HL-60 (cell line): ENCODE measurements at regions not wholly inside any gene's neighbourhood (a gene's known extent, or its start where the extent isn't known, plus 50 kb on each side); places are given as distances from the start of the nearest gene placed in this dataset.

Source experiments
- DNase-seq, 2 experiments: peaks; one replicate each; pipeline ENCODE4 v3.0.0-alpha.2; 2010 to 2020; ENCODE audit warnings: low read depth in 1 of 2, low spot score in 1 of 2
- H3K27ac ChIP-seq: fragments of 250-450 bp; sonication (Bioruptor Pico); replicated peaks from 2 replicates; pipeline ENCODE4 v1.5.1; 2020; ENCODE audit warnings: mild to moderate bottlenecking, moderate library complexity
- H3K27me3 ChIP-seq: fragments of 250-450 bp; sonication (Bioruptor Pico); 2 replicates; pipeline ENCODE4 v1.5.1; 2021; ENCODE audit warnings: mild to moderate bottlenecking, moderate library complexity; ENCODE audit not compliant: insufficient read depth, poor library complexity, severe bottlenecking
- H3K4me3 ChIP-seq: replicated peaks from 2 replicates; pipeline ENCODE4 v1.5.1; 2011; ENCODE audit warnings: mild to moderate bottlenecking, control low read depth, low read length; ENCODE audit not compliant: insufficient read depth
- GABPA ChIP-seq: IDR thresholded peaks from 2 replicates; pipeline ENCODE4 v1.6.1; 2012; ENCODE audit warnings: low read depth
- POLR2AphosphoS5 ChIP-seq: IDR thresholded peaks from 2 replicates; pipeline ENCODE4 v1.6.1; 2012; ENCODE audit warnings: low read depth
- SPI1 ChIP-seq: IDR thresholded peaks from 2 replicates; pipeline ENCODE4 v1.6.1; 2012; ENCODE audit warnings: low read depth, mild to moderate bottlenecking, borderline replicate concordance
- TF ChIP-seq, protein P1 (sequence below): IDR thresholded peaks from 2 replicates; pipeline ENCODE4 v1.6.1; 2012; ENCODE audit warnings: low read depth; ENCODE audit not compliant: insufficient replicate concordance
- TF ChIP-seq, protein P2 (sequence below): IDR thresholded peaks from one replicate; pipeline ENCODE4 v1.5.1; 2011; ENCODE audit warnings: low read length, control low read depth, inconsistent platforms; ENCODE audit not compliant: insufficient read depth

DNA sequence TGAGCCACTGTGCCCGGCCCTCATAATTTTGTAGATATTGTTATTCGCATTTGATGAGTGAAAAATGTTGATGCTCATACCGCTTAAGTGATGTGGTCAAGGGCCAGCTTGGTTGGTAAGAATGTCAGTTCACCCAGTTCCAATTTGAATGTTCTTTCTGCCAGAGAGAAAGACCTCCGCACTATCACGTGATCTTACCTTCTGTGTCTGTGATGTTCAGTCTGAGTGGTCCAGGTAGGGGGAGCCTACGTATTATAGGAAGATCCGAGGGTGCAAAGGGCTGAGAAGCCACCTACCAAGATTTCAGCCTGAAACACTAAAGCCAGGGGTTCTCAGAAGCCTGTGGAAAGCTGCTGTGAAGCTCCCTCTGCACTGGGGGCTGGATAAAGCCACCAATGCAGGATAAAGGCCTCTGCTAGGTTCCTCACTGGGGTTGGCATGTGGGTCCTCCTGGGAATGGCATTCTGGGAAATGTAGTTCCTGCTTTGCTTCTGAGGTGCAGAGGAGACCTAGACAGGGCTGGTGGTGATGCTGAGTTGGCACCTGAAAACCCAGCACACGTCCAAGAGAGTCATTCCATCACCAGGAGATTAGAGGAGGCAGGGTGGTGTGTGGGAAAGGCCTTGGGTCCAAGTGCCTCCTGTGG is 64.7 kb upstream of the AOAH start:
- H3K27me3 ChIP-seq = no peaks in the 10 kb centered on the region
- TF ChIP-seq, protein P1, sequence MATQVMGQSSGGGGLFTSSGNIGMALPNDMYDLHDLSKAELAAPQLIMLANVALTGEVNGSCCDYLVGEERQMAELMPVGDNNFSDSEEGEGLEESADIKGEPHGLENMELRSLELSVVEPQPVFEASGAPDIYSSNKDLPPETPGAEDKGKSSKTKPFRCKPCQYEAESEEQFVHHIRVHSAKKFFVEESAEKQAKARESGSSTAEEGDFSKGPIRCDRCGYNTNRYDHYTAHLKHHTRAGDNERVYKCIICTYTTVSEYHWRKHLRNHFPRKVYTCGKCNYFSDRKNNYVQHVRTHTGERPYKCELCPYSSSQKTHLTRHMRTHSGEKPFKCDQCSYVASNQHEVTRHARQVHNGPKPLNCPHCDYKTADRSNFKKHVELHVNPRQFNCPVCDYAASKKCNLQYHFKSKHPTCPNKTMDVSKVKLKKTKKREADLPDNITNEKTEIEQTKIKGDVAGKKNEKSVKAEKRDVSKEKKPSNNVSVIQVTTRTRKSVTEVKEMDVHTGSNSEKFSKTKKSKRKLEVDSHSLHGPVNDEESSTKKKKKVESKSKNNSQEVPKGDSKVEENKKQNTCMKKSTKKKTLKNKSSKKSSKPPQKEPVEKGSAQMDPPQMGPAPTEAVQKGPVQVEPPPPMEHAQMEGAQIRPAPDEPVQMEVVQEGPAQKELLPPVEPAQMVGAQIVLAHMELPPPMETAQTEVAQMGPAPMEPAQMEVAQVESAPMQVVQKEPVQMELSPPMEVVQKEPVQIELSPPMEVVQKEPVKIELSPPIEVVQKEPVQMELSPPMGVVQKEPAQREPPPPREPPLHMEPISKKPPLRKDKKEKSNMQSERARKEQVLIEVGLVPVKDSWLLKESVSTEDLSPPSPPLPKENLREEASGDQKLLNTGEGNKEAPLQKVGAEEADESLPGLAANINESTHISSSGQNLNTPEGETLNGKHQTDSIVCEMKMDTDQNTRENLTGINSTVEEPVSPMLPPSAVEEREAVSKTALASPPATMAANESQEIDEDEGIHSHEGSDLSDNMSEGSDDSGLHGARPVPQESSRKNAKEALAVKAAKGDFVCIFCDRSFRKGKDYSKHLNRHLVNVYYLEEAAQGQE = no peak
- TF ChIP-seq SPI1 (no peak), GABPA (no peak), POLR2AphosphoS5 (no peak)
- TF ChIP-seq, protein P2, sequence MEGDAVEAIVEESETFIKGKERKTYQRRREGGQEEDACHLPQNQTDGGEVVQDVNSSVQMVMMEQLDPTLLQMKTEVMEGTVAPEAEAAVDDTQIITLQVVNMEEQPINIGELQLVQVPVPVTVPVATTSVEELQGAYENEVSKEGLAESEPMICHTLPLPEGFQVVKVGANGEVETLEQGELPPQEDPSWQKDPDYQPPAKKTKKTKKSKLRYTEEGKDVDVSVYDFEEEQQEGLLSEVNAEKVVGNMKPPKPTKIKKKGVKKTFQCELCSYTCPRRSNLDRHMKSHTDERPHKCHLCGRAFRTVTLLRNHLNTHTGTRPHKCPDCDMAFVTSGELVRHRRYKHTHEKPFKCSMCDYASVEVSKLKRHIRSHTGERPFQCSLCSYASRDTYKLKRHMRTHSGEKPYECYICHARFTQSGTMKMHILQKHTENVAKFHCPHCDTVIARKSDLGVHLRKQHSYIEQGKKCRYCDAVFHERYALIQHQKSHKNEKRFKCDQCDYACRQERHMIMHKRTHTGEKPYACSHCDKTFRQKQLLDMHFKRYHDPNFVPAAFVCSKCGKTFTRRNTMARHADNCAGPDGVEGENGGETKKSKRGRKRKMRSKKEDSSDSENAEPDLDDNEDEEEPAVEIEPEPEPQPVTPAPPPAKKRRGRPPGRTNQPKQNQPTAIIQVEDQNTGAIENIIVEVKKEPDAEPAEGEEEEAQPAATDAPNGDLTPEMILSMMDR = no peak
- no peak overlapping the region for H3K4me3 ChIP-seq
- DNase-seq = no peak
- no peak overlapping the region for H3K27ac ChIP-seq

DNA sequence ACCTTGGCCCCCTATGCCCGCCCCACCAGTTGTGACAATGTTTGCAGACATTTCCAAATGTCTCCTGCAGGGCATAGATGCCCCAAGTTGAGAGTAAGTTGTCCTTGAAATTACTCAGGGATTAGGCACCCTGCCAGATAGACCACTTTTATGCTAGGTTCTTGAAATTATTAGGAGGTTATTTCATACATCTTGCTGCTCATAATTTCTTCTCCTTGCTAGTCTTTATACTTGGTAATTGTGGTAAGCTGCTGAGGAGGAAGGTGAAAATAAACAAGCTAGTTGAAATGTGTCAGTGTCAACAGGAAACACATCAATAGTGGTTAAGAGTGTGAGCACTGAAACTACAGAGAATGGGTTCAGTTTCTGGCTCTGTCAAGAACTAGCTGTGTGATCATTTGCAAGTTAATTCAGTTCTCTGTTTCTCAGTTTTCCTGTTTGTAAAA is 63.7 kb upstream of the AOAH start:
- TF ChIP-seq POLR2AphosphoS5 = no peak
- no peak for TF ChIP-seq GABPA
- TF ChIP-seq, protein P2 = no peak
- TF ChIP-seq, protein P1 = no peak
- Histone ChIP-seq H3K27ac (no peak overlapping the region), H3K4me3 (no peak overlapping the region), H3K27me3 (no peaks in the 10 kb centered on the region)
- DNase-seq = no peak

DNA sequence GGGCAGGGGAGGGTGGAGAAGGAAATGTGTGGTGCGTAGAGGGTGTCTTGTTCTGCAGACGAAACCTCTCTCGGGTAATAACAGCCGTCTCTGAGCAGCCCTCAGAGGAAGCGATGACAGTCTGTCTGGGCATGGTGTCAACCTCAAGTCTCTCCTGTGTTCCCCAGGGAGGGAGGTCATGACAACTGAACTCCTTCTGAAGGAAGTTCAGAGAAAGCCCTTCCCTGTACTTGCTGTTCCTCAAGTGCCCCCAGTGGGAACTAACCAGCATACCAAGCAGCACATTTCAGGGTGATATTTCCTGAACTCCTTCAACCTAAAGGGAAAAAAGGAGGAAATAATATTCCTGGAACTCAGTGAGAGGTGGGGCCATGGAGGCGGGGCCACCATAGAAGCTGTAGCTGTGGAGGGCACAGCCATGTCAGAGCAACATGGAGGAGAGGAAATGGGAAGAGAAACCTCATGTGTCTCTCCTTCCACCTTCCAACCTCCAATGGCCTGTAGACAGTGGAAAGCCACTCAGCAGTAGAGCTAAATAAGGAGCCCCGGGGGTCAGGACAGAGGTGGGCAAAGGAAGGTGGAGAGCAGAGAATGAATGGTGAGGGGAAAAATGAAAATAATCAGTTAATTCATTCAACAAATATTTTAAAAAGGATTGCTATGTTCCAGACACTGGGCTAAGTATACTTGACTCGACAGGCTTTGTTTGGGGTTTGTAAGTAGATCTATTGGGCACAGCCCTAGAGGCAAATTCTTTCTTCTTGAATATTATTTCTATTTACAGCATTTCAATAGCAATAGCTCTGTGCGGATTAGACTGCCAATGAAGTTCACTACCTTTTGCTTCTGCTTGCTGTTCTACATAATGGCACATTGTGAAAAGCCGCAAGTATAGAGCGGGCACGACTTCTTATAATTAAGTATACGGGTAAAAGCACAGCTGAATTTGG is 61.0 kb upstream of the AOAH start:
- Histone ChIP-seq H3K27ac (peak overlapping the region; percentile 19), H3K4me3 (no peak overlapping the region), H3K27me3 (no peaks in the 10 kb centered on the region)
- peak; percentile 70 to 92 for DNase-seq
- peak; percentile 78 for TF ChIP-seq POLR2AphosphoS5
- TF ChIP-seq, protein P1 = no peak
- TF ChIP-seq SPI1 = peak; percentile 45; the same call in 1 of the 2 replicates
